ENCODE measurements at regions not wholly inside any gene's neighbourhood (a gene's known extent, or its start where the extent isn't known, plus 50 kb on each side); places are given as distances from the start of the nearest gene placed in this dataset.

- DNase-seq (ENCODE audit: low read depth), result no peak
- no peak overlapping the region for H3K4me3 ChIP-seq (ENCODE audit: low read depth, low read length)
- TF ChIP-seq, protein P1, sequence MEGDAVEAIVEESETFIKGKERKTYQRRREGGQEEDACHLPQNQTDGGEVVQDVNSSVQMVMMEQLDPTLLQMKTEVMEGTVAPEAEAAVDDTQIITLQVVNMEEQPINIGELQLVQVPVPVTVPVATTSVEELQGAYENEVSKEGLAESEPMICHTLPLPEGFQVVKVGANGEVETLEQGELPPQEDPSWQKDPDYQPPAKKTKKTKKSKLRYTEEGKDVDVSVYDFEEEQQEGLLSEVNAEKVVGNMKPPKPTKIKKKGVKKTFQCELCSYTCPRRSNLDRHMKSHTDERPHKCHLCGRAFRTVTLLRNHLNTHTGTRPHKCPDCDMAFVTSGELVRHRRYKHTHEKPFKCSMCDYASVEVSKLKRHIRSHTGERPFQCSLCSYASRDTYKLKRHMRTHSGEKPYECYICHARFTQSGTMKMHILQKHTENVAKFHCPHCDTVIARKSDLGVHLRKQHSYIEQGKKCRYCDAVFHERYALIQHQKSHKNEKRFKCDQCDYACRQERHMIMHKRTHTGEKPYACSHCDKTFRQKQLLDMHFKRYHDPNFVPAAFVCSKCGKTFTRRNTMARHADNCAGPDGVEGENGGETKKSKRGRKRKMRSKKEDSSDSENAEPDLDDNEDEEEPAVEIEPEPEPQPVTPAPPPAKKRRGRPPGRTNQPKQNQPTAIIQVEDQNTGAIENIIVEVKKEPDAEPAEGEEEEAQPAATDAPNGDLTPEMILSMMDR (conservative IDR thresholded peaks at IDR 0.05; ENCODE audit: low read depth, low read length), result no peak
Observed at GRCh38 chr6:14918200-14918907, 327.5 kb upstream of the JARID2 start.

- no peak overlapping the region for H3K4me3 ChIP-seq (ENCODE audit: low read depth, low read length)
- no peak for DNase-seq (ENCODE audit: low read depth)
- TF ChIP-seq, protein P1 (conservative IDR thresholded peaks at IDR 0.05; ENCODE audit: low read depth, low read length), result no peak
Observed at GRCh38 chr6:14919038-14919670, 326.7 kb upstream of the JARID2 start.

GRCh38 chr6:14920276-14920675, 325.6 kb upstream of the JARID2 start:
- TF ChIP-seq, protein P1 (conservative IDR thresholded peaks at IDR 0.05; ENCODE audit: low read depth, low read length), result no peak
- no peak for DNase-seq (ENCODE audit: low read depth)
- no peak overlapping the region for H3K4me3 ChIP-seq (ENCODE audit: low read depth, low read length)

DNA sequence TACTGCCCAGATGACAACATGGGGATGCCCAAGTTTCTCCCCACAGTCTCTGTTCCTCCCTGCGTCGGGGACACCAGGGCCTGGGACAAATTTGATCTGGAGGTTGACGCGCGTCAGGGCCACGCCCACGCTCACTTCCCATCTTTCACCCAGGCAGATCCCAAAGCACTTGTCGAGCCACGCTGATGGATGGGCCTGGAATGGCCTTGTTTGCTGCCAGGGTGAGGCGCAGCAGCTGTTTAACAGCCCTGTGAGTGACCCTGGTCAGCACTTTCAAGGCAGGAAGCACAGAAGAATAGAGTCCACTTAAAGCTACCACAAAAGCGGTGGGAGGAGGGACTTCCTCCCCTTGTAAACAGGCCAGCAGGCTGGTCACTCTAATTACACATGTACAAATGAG, 324.7 kb upstream of the JARID2 start:
- TF ChIP-seq, protein P1 (conservative IDR thresholded peaks at IDR 0.05; ENCODE audit: low read depth, low read length), result no peak
- H3K4me3 ChIP-seq (ENCODE audit: low read depth, low read length), result no peak overlapping the region
- no peak for DNase-seq (ENCODE audit: low read depth)

- TF ChIP-seq, protein P1 (conservative IDR thresholded peaks at IDR 0.05; ENCODE audit: low read depth, low read length), result no peak
- peak overlapping the region; percentile 13 for H3K4me3 ChIP-seq (ENCODE audit: low read depth, low read length)
- peak; percentile 7 for DNase-seq (ENCODE audit: low read depth)
Observed at GRCh38 chr6:14921878-14922671, 323.8 kb upstream of the JARID2 start.

- TF ChIP-seq, protein P1 (conservative IDR thresholded peaks at IDR 0.05; ENCODE audit: low read depth, low read length), result no peak
- no peak overlapping the region for H3K4me3 ChIP-seq (ENCODE audit: low read depth, low read length)
- no peak for DNase-seq (ENCODE audit: low read depth)
Observed at GRCh38 chr6:14922706-14923460, 323.0 kb upstream of the JARID2 start.

Measured in epithelial cell of proximal tubule (primary cell).